ENCODE measurements at regions not wholly inside any gene's neighbourhood (a gene's known extent, or its start where the extent isn't known, plus 50 kb on each side); places are given as distances from the start of the nearest gene placed in this dataset.

GRCh38 chr4:32189788-32190187 lies 1469.6 kb downstream of the PCDH7 start:
- ChIA-PET CTCF (no interaction called here), POLR2A (no interaction called here)
- no peak for TF ChIP-seq CTCF (IDR thresholded peaks at IDR 0.05; ENCODE audit: insufficient read depth, low read length, missing control alignments)
- no peak overlapping the region for H3K4me3 ChIP-seq (ENCODE audit: low read depth, low read length)
- no peak for DNase-seq (ENCODE audit: low read depth, low spot score)

GRCh38 chr4:32191961-32192360 lies 1471.8 kb downstream of the PCDH7 start:
- ChIA-PET CTCF (no interaction called here), POLR2A (no interaction called here)
- TF ChIP-seq CTCF (IDR thresholded peaks at IDR 0.05; ENCODE audit: insufficient read depth, low read length, missing control alignments): no peak
- DNase-seq (ENCODE audit: low read depth, low spot score): no peak
- no peak overlapping the region for H3K4me3 ChIP-seq (ENCODE audit: low read depth, low read length)

GRCh38 chr4:32192363-32192762 lies 1472.2 kb downstream of the PCDH7 start:
- DNase-seq (ENCODE audit: low read depth, low spot score): no peak
- POLR2A ChIA-PET: no interaction called here
- no peak for TF ChIP-seq CTCF (IDR thresholded peaks at IDR 0.05; ENCODE audit: insufficient read depth, low read length, missing control alignments)
- no peak overlapping the region for H3K4me3 ChIP-seq (ENCODE audit: low read depth, low read length)
- CTCF ChIA-PET: no interaction called here

GRCh38 chr4:32192991-32193390 lies 1472.8 kb downstream of the PCDH7 start:
- ChIA-PET CTCF (no interaction called here), POLR2A (no interaction called here)
- no peak for DNase-seq (ENCODE audit: low read depth, low spot score)
- H3K4me3 ChIP-seq (ENCODE audit: low read depth, low read length): no peak overlapping the region
- TF ChIP-seq CTCF (IDR thresholded peaks at IDR 0.05; ENCODE audit: insufficient read depth, low read length, missing control alignments): no peak

- ChIA-PET CTCF (no interaction called here), POLR2A (no interaction called here)
- TF ChIP-seq CTCF (IDR thresholded peaks at IDR 0.05; ENCODE audit: insufficient read depth, low read length, missing control alignments): no peak
- no peak for DNase-seq (ENCODE audit: low read depth, low spot score)
- H3K4me3 ChIP-seq (ENCODE audit: low read depth, low read length): no peak overlapping the region
These were observed 1477.0 kb downstream of the PCDH7 start for GRCh38 chr4:32196950-32197688.

- DNase-seq (ENCODE audit: low read depth, low spot score): no peak
- ChIA-PET CTCF (no interaction called here), POLR2A (no interaction called here)
- no peak for TF ChIP-seq CTCF (IDR thresholded peaks at IDR 0.05; ENCODE audit: insufficient read depth, low read length, missing control alignments)
- H3K4me3 ChIP-seq (ENCODE audit: low read depth, low read length): no peak overlapping the region
These were observed 1479.5 kb downstream of the PCDH7 start for GRCh38 chr4:32199639-32200038.
